ENCODE measurements at regions not wholly inside any gene's neighbourhood (a gene's known extent, or its start where the extent isn't known, plus 50 kb on each side); places are given as distances from the start of the nearest gene placed in this dataset.

DNA sequence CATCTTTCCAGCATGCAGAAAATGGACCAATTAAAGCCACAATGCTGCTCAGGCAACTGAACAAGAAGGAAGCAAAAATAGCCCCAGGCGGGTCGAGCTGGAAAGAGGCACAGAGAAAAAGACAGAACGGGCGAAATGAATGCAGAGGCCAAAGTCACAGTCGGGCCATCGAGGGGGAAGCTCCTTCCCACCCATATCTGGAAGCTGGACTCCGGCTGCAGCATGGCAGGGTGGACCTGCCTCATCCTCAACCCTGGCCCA lies 58.6 kb upstream of the PRDM11 start:
- Histone ChIP-seq H3K27me3 (no peaks in the 10 kb centered on the region), H3K4me3 (no peak overlapping the region), H3K36me3 (no peaks in the 10 kb centered on the region), H3K27ac (peak overlapping the region; percentile 16), H3K9me3 (no peaks in the 10 kb centered on the region), H3K4me1 (peaks cover 55% of the 10 kb centered on the region)
- intact Hi-C loops (cut with DNase I), result loop anchor here (5.0 kb wide), 1 partner anchor 66 kb away; no protein-coding TSS in a partner anchor
- no peak for DNase-seq (ENCODE audit: extremely low spot score in 2 of 2)
- TF ChIP-seq, protein P1, sequence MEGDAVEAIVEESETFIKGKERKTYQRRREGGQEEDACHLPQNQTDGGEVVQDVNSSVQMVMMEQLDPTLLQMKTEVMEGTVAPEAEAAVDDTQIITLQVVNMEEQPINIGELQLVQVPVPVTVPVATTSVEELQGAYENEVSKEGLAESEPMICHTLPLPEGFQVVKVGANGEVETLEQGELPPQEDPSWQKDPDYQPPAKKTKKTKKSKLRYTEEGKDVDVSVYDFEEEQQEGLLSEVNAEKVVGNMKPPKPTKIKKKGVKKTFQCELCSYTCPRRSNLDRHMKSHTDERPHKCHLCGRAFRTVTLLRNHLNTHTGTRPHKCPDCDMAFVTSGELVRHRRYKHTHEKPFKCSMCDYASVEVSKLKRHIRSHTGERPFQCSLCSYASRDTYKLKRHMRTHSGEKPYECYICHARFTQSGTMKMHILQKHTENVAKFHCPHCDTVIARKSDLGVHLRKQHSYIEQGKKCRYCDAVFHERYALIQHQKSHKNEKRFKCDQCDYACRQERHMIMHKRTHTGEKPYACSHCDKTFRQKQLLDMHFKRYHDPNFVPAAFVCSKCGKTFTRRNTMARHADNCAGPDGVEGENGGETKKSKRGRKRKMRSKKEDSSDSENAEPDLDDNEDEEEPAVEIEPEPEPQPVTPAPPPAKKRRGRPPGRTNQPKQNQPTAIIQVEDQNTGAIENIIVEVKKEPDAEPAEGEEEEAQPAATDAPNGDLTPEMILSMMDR (IDR thresholded peaks at IDR 0.05), result no peak
- no peak for TF ChIP-seq POLR2AphosphoS5 (IDR thresholded peaks at IDR 0.05; ENCODE audit: insufficient read depth in 1 of 2, low read depth in 1 of 2)
- TF ChIP-seq POLR2A (IDR thresholded peaks at IDR 0.05), result no peak

DNA sequence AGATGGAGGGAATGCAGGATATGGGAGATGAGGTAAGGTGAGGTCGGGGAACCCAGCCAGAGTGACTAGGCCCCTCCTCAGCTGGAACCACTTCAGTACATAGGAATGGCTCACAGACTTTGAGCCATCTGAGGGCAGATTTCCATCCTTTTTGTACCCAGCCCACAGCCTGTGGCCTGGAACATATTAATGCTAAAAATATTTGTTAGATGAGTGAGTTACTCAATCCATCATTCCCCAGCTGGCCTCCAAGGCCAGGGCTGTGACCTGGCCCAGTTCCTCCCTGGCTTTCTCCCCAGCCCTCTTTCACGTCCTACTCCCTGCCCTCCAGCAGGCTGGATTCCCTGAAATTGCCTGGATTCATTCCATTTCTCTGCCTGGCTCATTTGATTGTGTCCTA lies 57.2 kb upstream of the PRDM11 start:
- H3K4me1 ChIP-seq, result peaks cover 59% of the 10 kb centered on the region
- H3K36me3 ChIP-seq, result no peaks in the 10 kb centered on the region
- DNase-seq (ENCODE audit: extremely low spot score in 2 of 2), result peak in 1 of 2 donors; percentile 96
- H3K4me3 ChIP-seq, result no peak overlapping the region
- H3K9me3 ChIP-seq, result no peaks in the 10 kb centered on the region
- peak; percentile 77 to 82 for TF ChIP-seq POLR2AphosphoS5 (IDR thresholded peaks at IDR 0.05; ENCODE audit: insufficient read depth in 1 of 2, low read depth in 1 of 2)
- TF ChIP-seq, protein P1 (IDR thresholded peaks at IDR 0.05), result peak in 1 of 3 experiments; percentile 6
- no peak for TF ChIP-seq POLR2A (IDR thresholded peaks at IDR 0.05)
- no peaks in the 10 kb centered on the region for H3K27me3 ChIP-seq
- intact Hi-C loops (cut with DNase I), result loop anchor here (5.0 kb wide), 1 partner anchor 67 kb away; no protein-coding TSS in a partner anchor
- peak overlapping the region; percentile 82 for H3K27ac ChIP-seq

DNA sequence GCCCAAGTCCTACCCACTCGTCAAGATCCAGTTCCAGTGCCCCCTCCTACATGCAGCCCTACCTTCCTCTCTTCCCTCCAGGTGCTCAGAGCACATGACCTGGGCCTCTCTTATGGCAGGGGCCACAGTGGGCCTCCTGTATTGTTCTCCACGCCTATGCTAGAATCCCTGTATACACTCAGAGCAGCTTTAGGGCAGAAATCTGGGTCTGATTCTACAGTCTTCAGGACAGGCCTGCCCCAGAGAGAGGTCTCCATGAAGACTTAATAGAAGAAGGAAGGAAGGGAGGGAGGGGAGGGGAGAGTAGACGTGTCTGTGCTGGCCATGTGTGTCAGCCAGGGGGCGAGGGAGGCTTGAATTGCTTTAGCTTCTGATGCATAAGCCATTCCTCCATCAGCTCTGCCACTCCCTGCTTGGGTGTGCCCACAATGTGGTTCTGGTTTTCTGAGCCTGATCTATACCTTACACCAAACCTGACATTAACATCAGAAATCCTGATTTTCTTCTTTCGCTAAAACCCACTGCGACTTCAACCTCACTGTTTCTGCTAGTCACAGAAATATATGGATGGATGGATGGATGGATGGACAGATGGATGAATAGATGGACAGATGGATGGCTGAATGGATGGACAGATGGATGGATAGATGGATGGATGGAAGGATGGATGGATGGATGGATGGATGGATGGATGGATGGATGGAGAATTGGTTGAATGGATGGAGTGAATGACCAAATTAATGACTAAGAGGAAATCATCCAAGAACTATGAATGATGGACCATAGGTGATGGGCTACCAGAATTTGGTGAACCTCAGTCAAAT lies 56.6 kb upstream of the PRDM11 start:
- no peak for DNase-seq (ENCODE audit: extremely low spot score in 2 of 2)
- peak overlapping the region; percentile 82 for H3K27ac ChIP-seq
- no peaks in the 10 kb centered on the region for H3K36me3 ChIP-seq
- H3K27me3 ChIP-seq, result no peaks in the 10 kb centered on the region
- no peak for TF ChIP-seq POLR2AphosphoS5 (IDR thresholded peaks at IDR 0.05; ENCODE audit: insufficient read depth in 1 of 2, low read depth in 1 of 2)
- TF ChIP-seq POLR2A (IDR thresholded peaks at IDR 0.05), result no peak
- TF ChIP-seq, protein P1 (IDR thresholded peaks at IDR 0.05), result no peak
- intact Hi-C loops (cut with DNase I), result loop anchor here (5.0 kb wide), 1 partner anchor 68 kb away; no protein-coding TSS in a partner anchor
- no peaks in the 10 kb centered on the region for H3K9me3 ChIP-seq
- no peak overlapping the region for H3K4me3 ChIP-seq
- H3K4me1 ChIP-seq, result peaks cover 59% of the 10 kb centered on the region

DNA sequence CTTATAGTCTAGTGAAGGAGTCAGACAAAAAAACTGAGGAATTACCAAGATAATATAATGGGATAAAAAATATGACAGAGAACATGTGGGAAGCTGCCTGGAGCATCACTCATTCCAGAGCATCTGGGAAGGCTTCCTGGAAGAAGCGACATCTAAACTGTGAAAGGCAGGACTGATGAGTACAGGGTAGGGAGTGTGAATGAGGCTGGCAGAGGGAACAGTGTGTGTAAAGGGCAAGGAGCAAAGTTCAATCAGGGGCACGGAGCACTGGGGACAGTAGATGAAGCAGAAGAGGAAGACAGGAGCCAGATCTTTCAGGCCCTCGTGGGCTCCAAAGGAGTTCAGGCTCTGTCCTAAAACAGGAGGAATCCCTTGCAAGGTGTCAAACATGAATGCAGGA lies 55.8 kb upstream of the PRDM11 start:
- Histone ChIP-seq H3K27me3 (no peaks in the 10 kb centered on the region), H3K36me3 (no peaks in the 10 kb centered on the region), H3K4me3 (no peak overlapping the region), H3K4me1 (peaks cover 59% of the 10 kb centered on the region), H3K9me3 (no peaks in the 10 kb centered on the region), H3K27ac (no peak overlapping the region)
- intact Hi-C loops (cut with DNase I), result no loop called here
- TF ChIP-seq, protein P1 (IDR thresholded peaks at IDR 0.05), result no peak
- TF ChIP-seq POLR2AphosphoS5 (IDR thresholded peaks at IDR 0.05; ENCODE audit: insufficient read depth in 1 of 2, low read depth in 1 of 2), result no peak
- no peak for TF ChIP-seq POLR2A (IDR thresholded peaks at IDR 0.05)
- DNase-seq (ENCODE audit: extremely low spot score in 2 of 2), result no peak
